ENCODE measurements at regions not wholly inside any gene's neighbourhood (a gene's known extent, or its start where the extent isn't known, plus 50 kb on each side); places are given as distances from the start of the nearest gene placed in this dataset.

DNA sequence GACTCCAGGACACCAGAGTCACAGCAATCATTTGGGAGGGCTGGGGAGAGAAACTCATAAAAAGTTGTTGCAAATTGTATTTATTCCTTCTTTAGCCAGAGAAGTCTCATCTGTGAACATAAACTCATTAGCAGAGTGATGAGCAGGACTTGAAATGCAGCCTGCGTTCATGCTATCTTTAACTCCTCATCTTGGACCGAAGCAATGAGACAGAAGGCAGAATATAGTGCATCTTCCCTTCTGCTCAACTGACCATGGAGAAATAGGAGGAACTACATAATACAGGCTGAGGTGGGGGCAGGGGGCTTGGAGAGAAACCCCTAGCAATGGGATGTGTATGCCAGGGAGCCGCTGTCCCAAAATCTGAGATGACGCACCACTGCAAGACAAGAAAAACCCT, 121.8 kb upstream of the AJAP1 start:
- intact Hi-C loops (cut with DNase I; ENCODE audit: low total_unique reads) = no loop called here
- Histone ChIP-seq H3K9me3 (peaks cover 0 to 8% of the 10 kb centered on the region in 2 donors), H3K4me1 (no peaks in the 10 kb centered on the region), H3K27ac (no peak overlapping the region), H3K4me3 (no peak overlapping the region), H3K27me3 (no peaks in the 10 kb centered on the region), H3K36me3 (no peaks in the 10 kb centered on the region)
- no peak for DNase-seq
- TF ChIP-seq, protein P1, sequence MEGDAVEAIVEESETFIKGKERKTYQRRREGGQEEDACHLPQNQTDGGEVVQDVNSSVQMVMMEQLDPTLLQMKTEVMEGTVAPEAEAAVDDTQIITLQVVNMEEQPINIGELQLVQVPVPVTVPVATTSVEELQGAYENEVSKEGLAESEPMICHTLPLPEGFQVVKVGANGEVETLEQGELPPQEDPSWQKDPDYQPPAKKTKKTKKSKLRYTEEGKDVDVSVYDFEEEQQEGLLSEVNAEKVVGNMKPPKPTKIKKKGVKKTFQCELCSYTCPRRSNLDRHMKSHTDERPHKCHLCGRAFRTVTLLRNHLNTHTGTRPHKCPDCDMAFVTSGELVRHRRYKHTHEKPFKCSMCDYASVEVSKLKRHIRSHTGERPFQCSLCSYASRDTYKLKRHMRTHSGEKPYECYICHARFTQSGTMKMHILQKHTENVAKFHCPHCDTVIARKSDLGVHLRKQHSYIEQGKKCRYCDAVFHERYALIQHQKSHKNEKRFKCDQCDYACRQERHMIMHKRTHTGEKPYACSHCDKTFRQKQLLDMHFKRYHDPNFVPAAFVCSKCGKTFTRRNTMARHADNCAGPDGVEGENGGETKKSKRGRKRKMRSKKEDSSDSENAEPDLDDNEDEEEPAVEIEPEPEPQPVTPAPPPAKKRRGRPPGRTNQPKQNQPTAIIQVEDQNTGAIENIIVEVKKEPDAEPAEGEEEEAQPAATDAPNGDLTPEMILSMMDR (IDR thresholded peaks at IDR 0.05) = no peak
- TF ChIP-seq POLR2A (IDR thresholded peaks at IDR 0.05) = no peak

DNA sequence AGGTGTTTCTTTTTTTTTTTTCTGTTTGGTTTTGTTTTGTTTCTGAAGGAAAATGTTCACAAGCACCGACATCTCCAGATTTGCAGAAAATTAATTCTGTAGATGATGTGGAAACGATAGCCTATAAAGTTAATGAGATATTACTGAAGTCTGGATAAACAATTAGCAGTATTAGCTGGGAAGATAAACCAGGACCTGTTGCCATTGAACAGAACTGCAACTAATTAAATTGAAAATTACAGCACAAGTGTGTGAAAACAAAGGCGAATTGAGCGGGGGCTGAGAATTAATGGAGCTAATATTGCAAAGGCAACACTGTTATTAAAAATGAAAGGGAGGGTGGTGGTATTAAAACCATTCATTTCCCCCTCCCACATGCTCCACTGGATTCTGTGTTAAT, 107.5 kb upstream of the AJAP1 start:
- intact Hi-C loops (cut with DNase I; ENCODE audit: low total_unique reads) = no loop called here
- no peak for TF ChIP-seq POLR2A (IDR thresholded peaks at IDR 0.05)
- TF ChIP-seq, protein P1 (IDR thresholded peaks at IDR 0.05) = no peak
- Histone ChIP-seq H3K4me3 (no peak overlapping the region), H3K9me3 (no peaks in the 10 kb centered on the region), H3K27ac (no peak overlapping the region), H3K27me3 (no peaks in the 10 kb centered on the region), H3K36me3 (no peaks in the 10 kb centered on the region), H3K4me1 (no peaks in the 10 kb centered on the region)
- DNase-seq = no peak

DNA sequence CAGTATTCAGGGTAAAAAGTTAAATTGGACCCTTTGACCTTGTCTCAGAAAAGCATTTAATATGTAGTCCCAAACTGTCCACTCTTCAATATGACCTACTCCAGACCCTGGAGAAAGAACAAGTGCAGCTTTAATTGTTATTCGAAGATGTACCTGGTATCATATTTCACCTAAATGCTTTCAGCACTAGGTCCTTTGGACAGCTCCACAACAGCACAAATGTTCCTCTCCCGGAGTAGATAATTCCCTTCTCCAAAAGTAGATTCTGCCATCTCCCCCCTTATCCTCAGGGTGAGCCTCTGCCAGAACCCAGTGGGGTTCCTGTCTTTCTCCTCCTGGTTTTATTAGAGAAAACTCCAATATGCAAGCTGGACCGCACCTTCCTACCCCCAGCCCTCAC, 104.5 kb upstream of the AJAP1 start:
- TF ChIP-seq, protein P1 (IDR thresholded peaks at IDR 0.05) = no peak
- no peak for TF ChIP-seq POLR2A (IDR thresholded peaks at IDR 0.05)
- H3K36me3 ChIP-seq = no peaks in the 10 kb centered on the region
- no peaks in the 10 kb centered on the region for H3K27me3 ChIP-seq
- no peaks in the 10 kb centered on the region for H3K4me1 ChIP-seq
- DNase-seq = no peak
- H3K4me3 ChIP-seq = no peak overlapping the region
- H3K27ac ChIP-seq = no peak overlapping the region
- intact Hi-C loops (cut with DNase I; ENCODE audit: low total_unique reads) = no loop called here
- H3K9me3 ChIP-seq = no peaks in the 10 kb centered on the region

DNA sequence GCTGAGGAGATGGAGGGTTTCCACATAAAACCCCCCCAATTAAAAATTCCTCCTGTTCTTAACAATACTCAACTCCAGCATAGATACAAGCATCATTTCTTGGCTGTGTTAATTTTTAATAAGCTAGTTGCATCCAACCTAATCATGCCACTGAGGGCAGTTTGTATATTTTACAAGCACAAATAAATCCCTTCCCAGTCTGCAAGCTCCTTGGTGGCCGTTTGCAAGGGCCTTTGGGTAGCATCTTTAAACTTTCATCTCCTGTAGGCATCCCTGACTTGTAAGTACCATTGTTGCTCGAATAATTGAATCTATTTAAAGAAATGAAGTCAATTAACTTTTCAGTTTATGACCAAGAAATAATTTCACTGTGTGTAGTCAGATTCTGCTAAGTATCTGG, 103.5 kb upstream of the AJAP1 start:
- Histone ChIP-seq H3K4me1 (no peaks in the 10 kb centered on the region), H3K27me3 (no peaks in the 10 kb centered on the region), H3K4me3 (no peak overlapping the region), H3K36me3 (no peaks in the 10 kb centered on the region), H3K9me3 (no peaks in the 10 kb centered on the region), H3K27ac (no peak overlapping the region)
- DNase-seq = no peak
- TF ChIP-seq, protein P1 (IDR thresholded peaks at IDR 0.05) = no peak
- TF ChIP-seq POLR2A (IDR thresholded peaks at IDR 0.05) = no peak
- intact Hi-C loops (cut with DNase I; ENCODE audit: low total_unique reads) = no loop called here

DNA sequence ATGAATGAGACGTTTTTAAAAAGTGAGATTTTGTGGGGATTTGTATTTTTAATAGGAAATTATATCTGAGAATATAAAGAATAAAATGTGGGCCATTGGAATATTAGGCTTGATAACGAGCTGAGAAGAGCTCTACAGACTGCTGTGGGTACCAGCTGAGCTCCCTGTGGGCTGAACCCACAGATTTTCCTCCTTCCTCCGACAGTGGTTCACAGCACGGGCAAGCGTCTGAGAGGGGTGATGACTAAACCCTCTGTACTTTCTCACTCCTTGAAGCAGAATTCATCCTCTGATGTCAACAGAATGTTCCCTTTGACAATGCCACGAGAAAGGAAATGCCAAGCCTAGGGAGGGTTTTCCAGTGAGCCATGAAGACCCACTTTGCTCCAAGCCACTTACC, 102.7 kb upstream of the AJAP1 start:
- TF ChIP-seq, protein P1 (IDR thresholded peaks at IDR 0.05) = no peak
- no peak for TF ChIP-seq POLR2A (IDR thresholded peaks at IDR 0.05)
- intact Hi-C loops (cut with DNase I; ENCODE audit: low total_unique reads) = no loop called here
- Histone ChIP-seq H3K27ac (no peak overlapping the region), H3K9me3 (no peaks in the 10 kb centered on the region), H3K27me3 (no peaks in the 10 kb centered on the region), H3K4me1 (no peaks in the 10 kb centered on the region), H3K4me3 (no peak overlapping the region), H3K36me3 (no peaks in the 10 kb centered on the region)
- DNase-seq = no peak
